ENCODE measurements at regions not wholly inside any gene's neighbourhood (a gene's known extent, or its start where the extent isn't known, plus 50 kb on each side); places are given as distances from the start of the nearest gene placed in this dataset.

GRCh38 chr3:117692416-117692995 is 982.9 kb downstream of the TUSC7 start:
- H3K4me3 Mint-ChIP-seq = no peak overlapping the region
- H3K36me3 Mint-ChIP-seq (ENCODE audit: low read depth) = no peaks in the 10 kb centered on the region
- POLR2A ChIA-PET = no interaction called here
- no peak for TF ChIP-seq CTCF (IDR thresholded peaks at IDR 0.05)
- H3K27me3 Mint-ChIP-seq = peaks cover 3% of the 10 kb centered on the region
- intact Hi-C loops (cut with micrococcal nuclease) = no loop called here
- CTCF ChIA-PET = no interaction called here
- no peak for ATAC-seq (ENCODE audit: low read depth)
- H3K27ac Mint-ChIP-seq = no peak overlapping the region
- no peak for DNase-seq
- H3K9me3 Mint-ChIP-seq = no peaks in the 10 kb centered on the region
- H3K4me1 Mint-ChIP-seq = no peaks in the 10 kb centered on the region

GRCh38 chr3:117695321-117695720 is 985.7 kb downstream of the TUSC7 start:
- H3K36me3 Mint-ChIP-seq (ENCODE audit: low read depth) = no peaks in the 10 kb centered on the region
- no peak overlapping the region for H3K27ac Mint-ChIP-seq
- ChIA-PET POLR2A (no interaction called here), CTCF (no interaction called here)
- ATAC-seq (ENCODE audit: low read depth) = no peak
- no peaks in the 10 kb centered on the region for H3K27me3 Mint-ChIP-seq
- TF ChIP-seq CTCF (IDR thresholded peaks at IDR 0.05) = no peak
- no peaks in the 10 kb centered on the region for H3K9me3 Mint-ChIP-seq
- H3K4me1 Mint-ChIP-seq = no peaks in the 10 kb centered on the region
- H3K4me3 Mint-ChIP-seq = no peak overlapping the region
- no peak for DNase-seq
- intact Hi-C loops (cut with micrococcal nuclease) = no loop called here

GRCh38 chr3:117695871-117696645 is 986.5 kb downstream of the TUSC7 start:
- Mint-ChIP-seq H3K27ac (no peak overlapping the region), H3K36me3 (ENCODE audit: low read depth) (no peaks in the 10 kb centered on the region), H3K4me1 (no peaks in the 10 kb centered on the region), H3K27me3 (no peaks in the 10 kb centered on the region), H3K9me3 (no peaks in the 10 kb centered on the region), H3K4me3 (no peak overlapping the region)
- TF ChIP-seq CTCF (IDR thresholded peaks at IDR 0.05) = no peak
- DNase-seq (no peak), ATAC-seq (ENCODE audit: low read depth) (no peak)
- intact Hi-C loops (cut with micrococcal nuclease) = no loop called here
- ChIA-PET CTCF (no interaction called here), POLR2A (no interaction called here)

- Mint-ChIP-seq H3K9me3 (no peaks in the 10 kb centered on the region), H3K4me3 (no peak overlapping the region), H3K27ac (no peak overlapping the region), H3K27me3 (no peaks in the 10 kb centered on the region), H3K4me1 (no peaks in the 10 kb centered on the region), H3K36me3 (ENCODE audit: low read depth) (no peaks in the 10 kb centered on the region)
- no peak for ATAC-seq (ENCODE audit: low read depth)
- DNase-seq = no peak
- TF ChIP-seq CTCF (IDR thresholded peaks at IDR 0.05) = no peak
- intact Hi-C loops (cut with micrococcal nuclease) = no loop called here
- CTCF ChIA-PET = no interaction called here
- POLR2A ChIA-PET = no interaction called here
Observed at GRCh38 chr3:117696851-117697407, 987.4 kb downstream of the TUSC7 start.

- no peaks in the 10 kb centered on the region for H3K4me1 Mint-ChIP-seq
- ATAC-seq (ENCODE audit: low read depth) (no peak), DNase-seq (no peak)
- POLR2A ChIA-PET = no interaction called here
- H3K36me3 Mint-ChIP-seq (ENCODE audit: low read depth) = no peaks in the 10 kb centered on the region
- CTCF ChIA-PET = no interaction called here
- TF ChIP-seq CTCF (IDR thresholded peaks at IDR 0.05) = no peak
- no peak overlapping the region for H3K27ac Mint-ChIP-seq
- intact Hi-C loops (cut with micrococcal nuclease) = no loop called here
- no peak overlapping the region for H3K4me3 Mint-ChIP-seq
- no peaks in the 10 kb centered on the region for H3K27me3 Mint-ChIP-seq
- H3K9me3 Mint-ChIP-seq = no peaks in the 10 kb centered on the region
Observed at GRCh38 chr3:117699058-117699457, 989.5 kb downstream of the TUSC7 start.
